CD4-positive, alpha-beta T cell (primary cell): ENCODE measurements at regions not wholly inside any gene's neighbourhood (a gene's known extent, or its start where the extent isn't known, plus 50 kb on each side); places are given as distances from the start of the nearest gene placed in this dataset.
A peak's percentile ranks its signal among the peaks of the same experiment; 100 is the strongest.

ENCODE experiments used
- ATAC-seq: fragments of 200-7000 bp; cut with Tn5 transposase; one replicate; pipeline ENCODE4 v1.10.0; 2022; ENCODE audit warnings: mild to moderate bottlenecking; ENCODE audit not compliant: poor library complexity
- CTCF ChIA-PET: fragments of 350-600 bp; sonication (Branson Sonifier 250); formaldehyde crosslinking; loops from one replicate; lab custom pipeline; 2021; ENCODE audit warnings: antibody characterized with exemption, inconsistent platforms; lab: Charles Lee
- POLR2A ChIA-PET: fragments of 350-600 bp; sonication (Branson Sonifier 250); formaldehyde crosslinking; loops from one replicate; lab custom pipeline; 2021; ENCODE audit warnings: antibody characterized with exemption, inconsistent platforms; lab: Charles Lee
- DNase-seq, 14 experiments: peaks; one replicate each; pipeline ENCODE4 v3.0.0-alpha.2; 2013 to 2020; ENCODE audit warnings: mixed read lengths in 2 of 14
- H3K27ac ChIP-seq, 2 donors: one replicate each; pipeline versions ENCODE4 v1.5.1 to v1.7.0; 2013; ENCODE audit warnings: low read length in 2 of 2, low read depth in 1 of 2, mild to moderate bottlenecking in 1 of 2
- H3K27me3 ChIP-seq, 2 experiments: 1 replicate in 1 of 2; 2 replicates in 1 of 2; pipeline versions ENCODE4 v1.6.1 to v1.7.0; 2013; ENCODE audit warnings: low read length in 2 of 2, control low read depth in 1 of 2, mild to moderate bottlenecking in 1 of 2, moderate library complexity in 1 of 2; ENCODE audit not compliant: insufficient read depth in 2 of 2, control insufficient read depth in 1 of 2
- H3K36me3 ChIP-seq: one replicate; pipeline ENCODE4 v1.6.1; 2013; ENCODE audit warnings: low read length, control low read depth; ENCODE audit not compliant: insufficient read depth
- H3K4me1 ChIP-seq: one replicate; pipeline ENCODE4 v1.6.1; 2013; ENCODE audit warnings: low read length, control low read depth; ENCODE audit not compliant: insufficient read depth
- H3K4me3 ChIP-seq: one replicate; pipeline ENCODE4 v1.5.1; 2013; ENCODE audit warnings: mild to moderate bottlenecking, low read length, moderate library complexity
- H3K9me3 ChIP-seq, 2 experiments: 1 replicate in 1 of 2; 2 replicates in 1 of 2; pipeline versions ENCODE4 v1.6.1 to v1.7.0; 2013; ENCODE audit warnings: low read length in 2 of 2, mild to moderate bottlenecking in 2 of 2, control low read depth in 1 of 2, moderate library complexity in 1 of 2; ENCODE audit not compliant: control insufficient read depth in 1 of 2, insufficient read depth in 1 of 2
- H3K27ac Mint-ChIP-seq: one replicate; pipeline ENCODE4 v1.8.0; 2020; ENCODE audit warnings: mixed read lengths
- H3K27me3 Mint-ChIP-seq: one replicate; pipeline ENCODE4 v1.8.0; 2021; ENCODE audit warnings: mixed read lengths
- H3K36me3 Mint-ChIP-seq: one replicate; pipeline ENCODE4 v1.8.0; 2021; ENCODE audit warnings: low read depth, mixed read lengths
- H3K4me1 Mint-ChIP-seq: one replicate; pipeline ENCODE4 v1.8.0; 2021; ENCODE audit warnings: low read depth, mixed read lengths
- H3K4me3 Mint-ChIP-seq: one replicate; pipeline ENCODE4 v1.8.0; 2020; ENCODE audit warnings: mild to moderate bottlenecking, mixed read lengths
- H3K9me3 Mint-ChIP-seq: one replicate; pipeline ENCODE4 v1.8.0; 2020; ENCODE audit warnings: mixed read lengths
- intact Hi-C, 2 experiments: fragments of 100-400 bp; cut with DNase I in 1 of 2; cut with micrococcal nuclease in 1 of 2; formaldehyde crosslinking; loops; one replicate each; pipeline versions ENCODE4 v1.15.1 to v1.9.0; 2023 to 2025; cut with DNase I, micrococcal nuclease
- TF ChIP-seq, protein P1 (sequence below): fragments of 200-600 bp; IDR thresholded peaks from one replicate; pipeline ENCODE4 v1.8.0; 2022; ENCODE audit warnings: antibody characterized with exemption, mild to moderate bottlenecking

DNA sequence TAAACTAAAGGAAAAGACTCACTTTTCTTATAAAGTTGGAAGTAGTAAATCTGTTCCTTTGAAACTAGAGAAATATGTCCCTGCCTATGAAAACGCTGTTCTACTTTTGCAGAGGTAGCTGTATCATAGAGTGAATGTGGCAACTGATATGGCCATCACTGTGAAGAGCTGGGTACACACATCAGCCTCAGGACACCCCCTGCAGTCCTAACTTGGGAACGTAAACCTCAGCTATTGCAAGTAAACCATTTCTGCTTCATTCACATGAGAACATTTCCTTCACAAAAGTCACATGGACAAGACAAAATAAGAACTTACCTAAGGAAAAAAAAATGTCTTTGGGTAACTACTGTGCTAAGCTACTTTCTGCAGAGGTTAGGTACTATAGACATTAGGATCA lies 233.3 kb upstream of the PPFIA2 start:
- ChIA-PET CTCF (interaction anchor here (0.8 kb wide), 1 partner anchor 348 kb away, joined by 3 read pairs; no protein-coding TSS in a partner anchor), POLR2A (interaction anchor here (0.9 to 1.3 kb wide), 3 partner anchors 347 to 365 kb away, joined by 3 to 6 read pairs (median 3); no protein-coding TSS in a partner anchor)
- intact Hi-C loops = loop anchor here in 1 of 2 experiments (1.0 kb wide), 1 partner anchor 348 kb away; no protein-coding TSS in a partner anchor
- no peak overlapping the region for H3K4me3 ChIP-seq
- Mint-ChIP-seq H3K4me3 (no peak overlapping the region), H3K27ac (no peak overlapping the region), H3K4me1 (peaks cover 5% of the 10 kb centered on the region), H3K27me3 (no peaks in the 10 kb centered on the region), H3K9me3 (no peaks in the 10 kb centered on the region), H3K36me3 (no peaks in the 10 kb centered on the region)
- ATAC-seq (peak; percentile 68), DNase-seq (peak in 13 of 14 experiments; percentile 1 to 69 (median 16))
- no peak overlapping the region for H3K27ac ChIP-seq
- no peaks in the 10 kb centered on the region for H3K36me3 ChIP-seq
- no peaks in the 10 kb centered on the region for H3K27me3 ChIP-seq
- TF ChIP-seq, protein P1, sequence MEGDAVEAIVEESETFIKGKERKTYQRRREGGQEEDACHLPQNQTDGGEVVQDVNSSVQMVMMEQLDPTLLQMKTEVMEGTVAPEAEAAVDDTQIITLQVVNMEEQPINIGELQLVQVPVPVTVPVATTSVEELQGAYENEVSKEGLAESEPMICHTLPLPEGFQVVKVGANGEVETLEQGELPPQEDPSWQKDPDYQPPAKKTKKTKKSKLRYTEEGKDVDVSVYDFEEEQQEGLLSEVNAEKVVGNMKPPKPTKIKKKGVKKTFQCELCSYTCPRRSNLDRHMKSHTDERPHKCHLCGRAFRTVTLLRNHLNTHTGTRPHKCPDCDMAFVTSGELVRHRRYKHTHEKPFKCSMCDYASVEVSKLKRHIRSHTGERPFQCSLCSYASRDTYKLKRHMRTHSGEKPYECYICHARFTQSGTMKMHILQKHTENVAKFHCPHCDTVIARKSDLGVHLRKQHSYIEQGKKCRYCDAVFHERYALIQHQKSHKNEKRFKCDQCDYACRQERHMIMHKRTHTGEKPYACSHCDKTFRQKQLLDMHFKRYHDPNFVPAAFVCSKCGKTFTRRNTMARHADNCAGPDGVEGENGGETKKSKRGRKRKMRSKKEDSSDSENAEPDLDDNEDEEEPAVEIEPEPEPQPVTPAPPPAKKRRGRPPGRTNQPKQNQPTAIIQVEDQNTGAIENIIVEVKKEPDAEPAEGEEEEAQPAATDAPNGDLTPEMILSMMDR = peak; percentile 59
- H3K9me3 ChIP-seq = no peaks in the 10 kb centered on the region
- H3K4me1 ChIP-seq = no peaks in the 10 kb centered on the region

DNA sequence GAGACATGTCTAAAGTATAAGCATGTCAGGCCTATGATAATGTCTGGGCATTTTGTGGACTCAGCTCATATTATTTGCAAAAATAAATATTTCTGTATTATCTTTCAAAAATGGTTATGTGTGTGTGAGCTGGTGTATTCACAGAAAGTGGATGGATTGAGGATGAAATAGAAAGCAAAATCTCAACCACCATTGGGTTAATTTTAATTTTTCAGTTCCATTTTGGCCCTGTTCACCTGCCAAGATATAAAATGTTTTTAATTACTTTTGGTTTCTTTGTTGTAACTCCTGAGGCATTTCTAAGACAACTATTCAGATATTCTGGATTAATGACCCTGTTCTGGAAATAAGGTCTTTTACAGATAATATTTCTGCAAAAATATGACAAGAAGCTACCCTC lies 232.7 kb upstream of the PPFIA2 start:
- CTCF ChIA-PET = no interaction called here
- H3K27ac ChIP-seq = no peak overlapping the region
- DNase-seq (no peak), ATAC-seq (no peak)
- no peaks in the 10 kb centered on the region for H3K9me3 Mint-ChIP-seq
- H3K4me3 ChIP-seq = no peak overlapping the region
- no peak overlapping the region for H3K4me3 Mint-ChIP-seq
- intact Hi-C loops = loop anchor here in 1 of 2 experiments (1.0 kb wide), 1 partner anchor 348 kb away; no protein-coding TSS in a partner anchor
- no peaks in the 10 kb centered on the region for H3K36me3 Mint-ChIP-seq
- TF ChIP-seq, protein P1 = no peak
- no peaks in the 10 kb centered on the region for H3K27me3 ChIP-seq
- no peaks in the 10 kb centered on the region for H3K27me3 Mint-ChIP-seq
- H3K36me3 ChIP-seq = no peaks in the 10 kb centered on the region
- no peaks in the 10 kb centered on the region for H3K9me3 ChIP-seq
- POLR2A ChIA-PET = interaction anchor here (0.9 to 1.3 kb wide), 2 partner anchors 348 to 366 kb away, joined by 3 to 6 read pairs; no protein-coding TSS in a partner anchor
- peaks cover 5% of the 10 kb centered on the region for H3K4me1 Mint-ChIP-seq
- no peaks in the 10 kb centered on the region for H3K4me1 ChIP-seq
- H3K27ac Mint-ChIP-seq = no peak overlapping the region

DNA sequence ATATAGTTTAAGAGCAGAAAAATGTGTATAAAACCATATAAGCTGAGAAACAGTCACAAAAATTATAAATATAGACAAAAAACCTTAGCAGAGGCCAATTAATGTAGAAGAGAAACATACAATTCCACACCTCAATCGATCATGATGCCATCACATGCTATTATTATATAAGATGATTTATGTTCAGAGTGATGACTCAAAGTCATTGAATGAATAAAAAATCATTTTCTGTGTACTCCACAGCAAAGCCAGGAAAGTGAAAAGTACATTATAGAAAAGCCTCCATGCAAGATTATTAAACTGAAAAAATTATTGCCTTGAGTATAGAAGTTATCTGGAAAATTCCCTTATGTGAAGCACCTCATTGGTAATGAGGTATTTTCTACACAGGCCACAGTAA lies 229.2 kb upstream of the PPFIA2 start:
- intact Hi-C loops = loop anchor here in 1 of 2 experiments (10.0 kb wide), 1 partner anchor 194 kb away; no protein-coding TSS in a partner anchor
- ATAC-seq = no peak
- Histone ChIP-seq H3K27ac (no peak overlapping the region), H3K4me1 (no peaks in the 10 kb centered on the region), H3K9me3 (no peaks in the 10 kb centered on the region), H3K4me3 (no peak overlapping the region), H3K27me3 (no peaks in the 10 kb centered on the region), H3K36me3 (no peaks in the 10 kb centered on the region)
- H3K4me3 Mint-ChIP-seq = no peak overlapping the region
- ChIA-PET POLR2A (no interaction called here), CTCF (no interaction called here)
- H3K27me3 Mint-ChIP-seq = no peaks in the 10 kb centered on the region
- H3K9me3 Mint-ChIP-seq = no peaks in the 10 kb centered on the region
- DNase-seq = no peak
- H3K36me3 Mint-ChIP-seq = no peaks in the 10 kb centered on the region
- no peak overlapping the region for H3K27ac Mint-ChIP-seq
- H3K4me1 Mint-ChIP-seq = peaks cover 5% of the 10 kb centered on the region
- TF ChIP-seq, protein P1 = no peak
